HG02571 (cell line): ENCODE measurements at regions not wholly inside any gene's neighbourhood (a gene's known extent, or its start where the extent isn't known, plus 50 kb on each side); places are given as distances from the start of the nearest gene placed in this dataset.
"Not testable (repeated sequence)": the region's sequence is repeated elsewhere in the genome, so short reads cannot be mapped to it uniquely, and the experiment has no call there.

Source experiments
- ATAC-seq: cut with Tn5 transposase; IDR thresholded peaks from one replicate; pipeline ENCODE4 v1.9.1; 2021; ENCODE audit warnings: mild to moderate bottlenecking, moderate library complexity; ENCODE audit not compliant: unreplicated experiment

DNA sequence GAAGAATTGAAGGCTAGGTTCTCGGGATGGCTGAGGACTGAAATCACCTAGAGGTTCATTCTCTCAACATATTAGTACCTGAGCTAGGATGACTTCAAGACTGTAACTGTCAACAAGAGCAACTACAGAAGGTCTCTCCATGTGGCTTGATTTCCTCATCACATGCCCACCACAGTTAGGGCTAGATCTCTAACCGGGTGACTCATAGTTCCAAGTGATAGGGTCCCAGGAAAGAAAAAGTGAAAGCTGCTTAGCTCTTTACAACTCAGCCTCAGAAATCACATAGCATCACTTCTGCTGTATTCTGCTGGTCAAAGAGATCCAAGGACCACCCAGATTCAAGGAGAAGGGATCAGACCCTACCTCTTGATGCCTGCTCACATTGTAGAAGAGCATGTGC is 165.4 kb upstream of the AGTR1 start:
- no peak for ATAC-seq

DNA sequence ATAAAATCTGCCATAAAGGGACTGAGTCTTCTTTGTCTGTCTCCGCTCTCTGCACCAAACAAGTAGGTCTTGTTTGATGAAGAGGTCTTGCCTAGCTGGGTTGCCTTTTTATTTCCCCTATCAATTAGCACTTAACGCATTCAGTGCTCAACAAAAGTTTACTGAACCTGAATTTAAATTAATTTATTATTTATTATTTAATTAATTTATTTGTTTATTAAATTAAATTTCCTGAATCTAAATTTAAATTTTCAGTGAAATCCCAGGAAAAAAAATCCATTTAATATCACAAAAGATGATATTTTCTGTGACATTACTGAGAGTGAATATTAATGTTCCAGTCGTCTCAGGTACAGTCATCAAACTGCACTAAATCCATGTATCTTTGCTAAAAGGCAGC is 164.9 kb upstream of the AGTR1 start:
- ATAC-seq: no peak

DNA sequence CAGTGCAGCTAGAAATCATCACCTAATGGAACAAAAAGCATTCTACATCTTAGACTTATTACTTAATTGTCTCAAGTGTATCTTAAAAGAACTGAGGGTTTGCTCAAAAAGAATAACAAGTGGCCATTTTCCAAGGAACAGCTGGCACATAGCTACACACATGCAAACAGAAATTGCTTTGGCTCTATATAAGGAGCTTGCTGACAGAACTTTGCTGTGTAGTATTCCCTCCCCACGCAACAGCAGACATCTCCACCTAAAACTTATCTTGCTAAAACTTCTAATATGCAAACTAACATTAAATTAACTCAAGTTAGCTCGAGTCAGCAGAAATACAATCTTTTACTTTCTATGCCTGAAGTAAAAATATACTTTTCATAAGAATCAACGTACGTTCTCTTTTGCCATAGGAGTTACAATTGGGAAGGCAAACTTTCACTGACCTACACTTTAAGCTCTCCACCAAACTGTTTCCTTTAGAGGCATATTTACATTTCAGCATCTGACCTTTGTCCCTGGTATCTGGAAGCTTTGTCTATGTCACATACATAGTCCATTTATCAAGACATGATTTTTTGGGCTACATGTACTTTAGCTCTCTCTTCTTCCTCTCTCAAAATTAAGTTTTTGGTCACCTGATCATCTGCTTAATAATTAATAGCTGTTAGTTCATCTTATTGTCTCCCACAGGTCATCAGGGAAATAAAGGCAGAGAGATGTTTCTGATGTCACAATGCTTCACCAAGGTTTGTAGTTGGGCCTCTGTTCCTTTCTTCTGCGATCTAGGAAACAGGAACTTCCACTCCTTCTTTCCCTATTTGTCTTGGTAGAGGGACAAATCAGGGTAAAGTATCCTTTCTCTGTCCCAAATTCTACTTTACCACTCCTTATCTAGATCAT is 163.4 kb upstream of the AGTR1 start:
- no peak for ATAC-seq

DNA sequence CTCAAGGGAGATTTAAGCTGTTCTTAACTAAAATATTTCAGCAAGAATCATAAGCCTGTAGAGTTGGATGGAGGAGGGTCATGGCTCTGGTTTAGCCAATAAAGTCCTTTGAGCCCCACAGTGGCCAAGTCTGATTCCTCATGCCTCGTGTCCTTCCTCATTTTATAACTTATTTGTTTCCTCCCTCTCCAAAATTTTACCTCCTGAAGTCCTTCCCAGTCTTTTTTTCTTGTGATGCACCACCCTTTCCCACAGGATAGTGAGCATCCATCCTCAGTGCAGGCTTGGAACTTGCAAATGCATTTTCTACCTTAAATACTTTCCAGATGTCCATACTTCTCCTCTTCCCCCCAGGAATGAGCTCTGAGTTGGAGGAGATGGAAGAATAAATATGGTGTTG is 162.7 kb upstream of the AGTR1 start:
- no peak for ATAC-seq

DNA sequence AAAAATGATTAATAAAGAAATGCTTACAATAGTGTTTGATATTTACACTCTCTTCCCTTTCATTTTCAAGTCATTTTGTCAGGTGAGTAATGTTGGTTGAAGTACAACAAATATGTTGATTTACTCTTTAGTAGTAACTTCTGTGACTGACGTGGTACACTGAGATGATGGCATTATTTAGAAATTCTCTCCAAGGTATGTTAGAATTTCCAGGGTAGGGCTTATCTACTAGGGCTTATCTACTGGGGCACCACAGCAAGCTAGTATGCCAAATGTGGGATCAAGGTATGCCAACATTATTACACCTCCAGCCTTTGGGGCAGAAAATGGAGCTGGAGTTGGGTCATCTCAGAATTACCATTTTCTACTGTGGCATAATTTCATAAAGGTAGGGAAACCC is 157.4 kb upstream of the AGTR1 start:
- no peak for ATAC-seq

DNA sequence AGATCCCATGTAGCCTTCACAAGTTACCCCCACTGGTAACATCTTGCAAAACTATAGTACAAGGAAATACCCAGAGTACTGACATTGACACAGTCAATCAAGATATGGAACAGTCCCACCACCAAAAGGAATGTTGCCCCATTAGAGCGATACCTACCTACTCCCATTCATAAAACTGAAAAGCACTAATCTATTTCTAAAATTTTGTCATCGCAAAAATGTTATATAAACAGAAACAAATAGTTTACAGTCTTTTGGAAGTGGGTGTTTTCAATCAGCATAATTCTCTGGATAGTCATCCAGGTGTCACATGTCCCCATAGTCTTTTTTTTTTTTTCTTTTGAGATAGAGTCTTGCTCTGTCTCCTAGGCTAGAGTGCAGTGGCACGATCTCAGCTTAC is 156.9 kb upstream of the AGTR1 start:
- no peak for ATAC-seq

DNA sequence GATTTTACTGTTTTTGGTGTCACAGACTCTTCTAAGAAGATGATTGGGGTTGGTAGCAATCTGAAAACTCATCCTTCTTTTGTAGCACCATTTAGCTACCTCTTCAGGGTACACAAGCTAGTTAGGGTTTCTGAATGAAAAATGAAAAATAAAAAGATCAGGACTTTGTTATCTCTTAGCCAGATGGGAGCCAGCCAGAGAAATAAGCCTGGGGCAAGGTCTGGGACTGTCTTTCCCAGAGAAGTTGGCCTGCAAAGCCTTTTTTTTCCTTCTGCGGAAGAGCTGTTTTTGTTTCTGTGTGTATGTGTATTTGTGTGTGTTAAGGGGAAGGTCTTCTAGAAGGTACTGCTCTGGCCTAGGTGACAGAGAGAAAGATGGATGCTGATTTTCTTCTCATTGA is 150.7 kb upstream of the AGTR1 start:
- ATAC-seq: no peak

DNA sequence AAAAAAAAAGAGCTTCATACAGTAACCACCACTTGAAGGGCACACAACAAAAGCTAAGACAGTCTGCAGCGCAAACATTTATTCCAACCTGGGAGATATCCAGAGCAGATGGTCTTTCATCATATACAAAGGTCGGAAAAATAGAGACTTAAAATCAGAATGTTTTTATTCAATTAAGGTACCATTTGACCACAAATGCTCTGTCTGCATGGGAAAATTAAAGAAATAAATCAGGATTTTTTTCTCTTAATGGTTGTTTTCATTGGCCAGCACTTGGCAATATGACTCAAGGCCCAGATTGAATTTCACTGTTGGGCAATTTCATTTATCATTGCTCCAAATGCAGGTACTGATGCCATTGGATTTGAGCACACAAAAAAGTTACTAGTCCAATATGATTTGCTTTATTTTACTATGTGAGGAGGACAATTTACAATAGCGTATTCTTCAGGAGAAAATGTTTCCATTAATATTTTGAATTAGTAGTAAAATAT is 145.9 kb upstream of the AGTR1 start:
- no peak for ATAC-seq

DNA sequence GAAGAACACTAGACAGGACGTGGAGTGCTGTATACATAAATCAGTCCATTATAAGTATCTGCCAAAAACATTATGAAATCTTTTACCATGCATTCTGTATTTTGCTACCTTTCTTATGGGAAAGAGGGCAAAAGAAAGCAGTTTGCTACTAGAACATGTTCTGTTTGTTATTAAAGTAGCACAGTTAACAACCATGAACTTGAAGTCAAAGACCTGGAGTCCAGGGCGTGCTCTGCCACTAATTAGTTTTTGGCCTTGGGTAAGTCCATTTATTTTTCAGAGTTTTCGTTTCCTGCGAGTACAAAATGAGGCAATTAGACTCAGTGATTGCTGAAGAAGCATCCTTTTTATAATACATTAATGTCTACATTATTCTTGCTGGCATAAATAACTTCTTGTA is 143.3 kb upstream of the AGTR1 start:
- no peak for ATAC-seq

DNA sequence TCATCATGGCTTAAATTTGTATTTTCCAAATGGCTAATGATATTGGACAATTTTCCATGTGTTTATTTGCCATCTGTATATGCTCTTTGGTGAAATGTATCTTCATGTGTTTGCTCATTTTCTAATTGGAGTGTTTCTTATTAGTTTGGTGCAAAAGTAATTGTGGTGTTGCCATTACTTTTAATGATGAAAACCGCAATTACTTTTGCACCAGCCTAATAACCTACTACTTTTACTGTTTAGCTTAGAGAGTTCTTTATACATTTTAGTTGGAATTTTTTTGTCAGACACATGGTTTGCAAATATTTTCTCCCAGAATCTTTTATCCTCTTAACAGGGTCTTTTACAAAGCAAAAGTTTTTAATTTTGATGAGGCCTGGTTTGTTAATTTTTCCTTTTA is 141.0 kb upstream of the AGTR1 start:
- ATAC-seq: no peak

DNA sequence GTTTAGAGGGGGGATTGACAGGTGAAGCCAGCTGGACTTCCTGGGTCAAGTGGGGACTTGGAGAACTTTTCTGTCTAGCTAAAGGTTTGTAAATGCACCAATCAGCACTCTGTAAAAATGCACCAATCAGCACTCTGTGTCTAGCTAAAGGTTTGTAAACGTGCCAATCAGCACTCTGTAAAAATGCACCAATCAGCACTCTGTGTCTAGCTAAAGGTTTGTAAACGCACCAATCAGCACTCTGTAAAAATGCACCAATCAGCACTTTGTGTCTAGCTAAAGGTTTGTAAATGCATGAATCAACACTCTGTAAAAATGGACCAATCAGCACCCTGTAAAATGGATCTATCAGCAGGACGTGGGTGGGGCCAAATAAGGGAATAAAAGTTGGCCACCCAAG is 120.1 kb upstream of the AGTR1 start:
- not testable (repeated sequence) for ATAC-seq

DNA sequence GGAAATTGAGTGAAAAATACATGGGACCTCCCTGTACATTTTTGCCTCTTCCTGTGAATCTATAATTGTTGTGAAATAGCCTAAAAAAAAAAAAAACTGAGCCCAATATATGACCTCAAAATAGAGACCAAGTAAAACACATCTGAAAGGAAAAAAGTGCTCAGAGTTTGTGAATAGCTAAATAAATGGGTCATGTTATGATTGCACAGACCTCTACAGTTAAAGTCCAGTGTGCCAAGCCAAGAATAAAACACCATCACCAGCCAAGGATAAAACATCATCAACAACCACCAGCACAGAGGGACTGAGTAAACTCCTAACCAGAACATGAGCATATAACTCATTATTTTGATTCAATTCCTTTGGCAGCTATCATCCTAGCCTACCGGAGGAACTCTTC is 115.6 kb upstream of the AGTR1 start:
- no peak for ATAC-seq

DNA sequence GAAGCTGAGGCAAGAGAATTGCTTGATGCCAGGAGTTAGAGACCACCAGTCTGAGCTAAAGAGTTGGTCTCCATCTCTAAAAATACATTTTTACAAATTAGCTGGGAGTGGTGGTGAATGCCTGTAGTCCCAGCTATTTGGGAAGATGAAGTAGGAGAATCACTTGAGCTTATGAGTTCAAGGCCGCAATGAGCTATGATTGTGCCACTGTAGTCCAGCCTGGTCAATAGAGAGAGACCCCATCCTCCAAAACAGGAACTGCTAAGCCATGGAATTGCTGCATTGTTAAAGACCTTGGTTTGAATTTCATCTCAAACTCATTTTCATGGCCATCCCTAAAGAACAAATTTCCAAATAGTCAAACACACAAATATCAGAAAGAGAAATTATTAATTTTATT is 113.9 kb upstream of the AGTR1 start:
- no peak for ATAC-seq

DNA sequence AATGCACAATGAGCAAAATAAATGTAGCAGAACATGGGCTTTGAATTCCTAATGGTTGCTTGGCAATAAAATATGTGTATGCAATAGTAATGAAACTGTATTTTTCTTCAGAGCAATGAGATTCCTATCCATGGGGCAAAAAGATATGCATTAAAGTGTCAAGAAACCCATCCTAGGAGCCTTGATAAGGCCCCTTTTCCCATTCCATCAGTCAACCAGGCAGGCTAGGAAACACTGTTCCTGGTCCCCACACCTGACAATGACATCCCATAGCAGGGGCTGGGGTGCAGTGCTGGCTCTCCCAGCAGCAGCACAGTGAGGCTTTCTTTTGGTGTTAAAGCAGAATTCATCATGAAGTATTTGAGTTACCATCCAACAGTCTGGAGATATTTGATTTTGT is 113.3 kb upstream of the AGTR1 start:
- no peak for ATAC-seq

DNA sequence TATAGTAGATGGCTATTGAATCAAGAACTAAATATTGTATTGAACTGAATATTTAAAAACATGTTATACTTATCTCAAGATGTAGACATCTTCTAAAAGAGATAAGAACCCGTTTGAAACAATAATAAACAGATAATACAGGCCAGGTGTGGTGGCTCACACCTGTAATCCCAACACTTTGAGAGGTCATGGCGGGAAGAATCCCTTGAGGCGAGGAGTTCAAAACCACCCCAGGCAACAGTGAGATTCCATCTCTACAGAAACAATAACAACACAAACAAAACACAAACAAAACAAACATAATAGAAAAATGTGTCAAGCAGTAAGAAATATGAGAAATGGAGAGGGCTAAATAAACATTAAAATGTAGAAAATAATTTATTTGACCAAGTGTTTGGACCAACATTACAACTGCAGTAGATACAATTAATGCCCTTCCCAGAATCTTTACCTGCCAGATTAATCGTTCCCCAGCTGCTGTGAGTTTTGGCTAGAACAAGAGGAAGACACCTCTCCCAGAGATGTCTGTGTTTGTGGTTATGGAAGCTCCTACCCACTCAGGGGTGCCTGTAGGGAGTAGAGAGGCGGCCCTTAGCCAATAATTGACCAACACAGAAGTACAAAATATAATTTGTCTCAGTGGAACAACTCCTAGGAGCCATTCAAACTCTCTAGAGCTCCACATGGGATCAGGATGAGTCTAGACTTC is 111.9 kb upstream of the AGTR1 start:
- ATAC-seq: no peak

DNA sequence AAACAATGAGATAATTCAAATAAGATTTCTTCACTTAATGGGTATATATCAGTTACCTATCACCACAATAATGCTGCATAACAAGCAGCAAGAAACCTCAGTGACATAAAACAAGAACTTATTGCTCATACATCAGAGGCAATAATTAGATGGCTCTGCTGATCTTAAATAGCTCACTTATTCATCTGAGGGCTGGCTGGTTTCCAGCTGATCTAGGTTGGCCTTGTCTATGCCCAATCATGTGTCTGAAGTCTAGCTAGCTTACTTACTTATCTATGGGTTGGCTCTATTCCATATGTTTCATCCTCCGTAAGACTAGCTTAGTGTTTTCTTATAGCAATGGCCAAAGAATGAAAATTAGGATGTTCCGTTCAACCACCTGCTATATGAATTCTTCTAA is 109.4 kb upstream of the AGTR1 start:
- ATAC-seq: no peak

DNA sequence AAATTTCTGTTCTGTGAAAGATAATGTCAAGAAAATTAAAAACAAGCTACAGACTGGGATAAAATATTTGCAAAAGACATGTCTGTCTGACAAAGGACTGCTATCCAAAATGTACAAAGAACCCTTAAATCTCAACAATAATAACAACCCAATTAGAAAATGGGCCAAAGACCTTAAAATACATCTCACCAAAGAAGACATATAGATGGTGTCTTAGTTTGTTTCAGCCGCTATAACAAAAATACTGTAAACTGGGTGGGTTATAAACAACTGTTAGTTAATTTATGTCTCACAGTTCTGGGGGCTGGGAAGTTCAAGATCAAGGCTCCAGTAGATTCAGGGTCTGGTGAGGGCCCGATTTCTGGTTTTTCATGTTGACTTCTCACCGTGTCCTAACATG is 106.2 kb upstream of the AGTR1 start:
- ATAC-seq: no peak

DNA sequence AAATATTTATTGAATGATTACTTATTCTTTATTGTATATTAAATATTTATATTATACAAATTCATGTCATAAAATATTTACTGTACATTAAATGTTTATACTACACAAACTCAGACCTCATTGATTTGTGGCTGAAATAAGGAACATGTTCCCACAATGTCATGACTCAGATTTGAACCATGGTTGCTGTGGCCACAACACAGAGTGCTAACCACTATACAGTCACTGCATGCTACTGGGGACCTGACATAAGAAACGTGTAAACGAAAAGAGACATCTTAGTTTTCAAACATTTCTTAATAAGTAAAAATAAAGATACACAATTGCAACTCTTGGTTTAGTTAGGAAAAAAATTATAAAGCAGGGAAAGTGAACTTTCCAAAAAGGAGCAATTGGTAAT is 99.1 kb upstream of the AGTR1 start:
- ATAC-seq: no peak

DNA sequence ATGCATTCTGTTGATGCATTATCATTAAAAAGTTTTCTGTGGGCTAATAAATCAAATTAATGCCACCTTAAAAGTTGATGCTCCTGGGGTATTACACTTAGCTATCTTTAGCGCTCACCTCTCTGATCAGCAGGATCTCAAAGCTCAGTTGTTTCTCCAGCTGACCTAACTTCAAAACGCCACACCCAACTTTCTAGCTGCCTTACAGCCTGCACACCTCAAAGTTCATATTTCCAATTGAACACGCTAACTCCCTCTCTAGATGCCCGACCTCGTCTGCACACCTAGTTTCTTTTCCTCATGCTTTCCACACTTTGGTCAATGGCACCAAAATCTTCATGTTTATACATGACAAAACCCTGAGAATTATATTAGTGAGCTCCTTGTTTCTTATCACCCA is 98.2 kb upstream of the AGTR1 start:
- ATAC-seq: no peak

DNA sequence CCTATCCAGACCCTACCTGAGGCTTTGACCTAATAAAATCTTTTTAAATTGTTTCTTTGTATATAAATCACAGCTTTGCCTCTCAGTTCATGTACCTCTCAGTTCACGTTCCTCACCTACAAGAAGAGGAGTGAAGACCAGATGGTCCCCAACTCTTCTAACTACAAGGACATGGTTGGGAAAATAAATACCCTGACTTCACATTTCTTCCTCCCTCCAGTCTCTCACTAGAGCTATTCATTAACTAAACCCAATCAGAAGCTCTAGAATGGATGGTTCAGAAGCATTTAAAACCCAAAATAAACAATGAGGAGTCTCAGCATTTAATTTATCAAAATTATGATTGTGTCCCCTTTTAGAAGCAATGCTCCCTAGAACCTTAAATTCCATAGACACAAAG is 97.3 kb upstream of the AGTR1 start:
- ATAC-seq: no peak

DNA sequence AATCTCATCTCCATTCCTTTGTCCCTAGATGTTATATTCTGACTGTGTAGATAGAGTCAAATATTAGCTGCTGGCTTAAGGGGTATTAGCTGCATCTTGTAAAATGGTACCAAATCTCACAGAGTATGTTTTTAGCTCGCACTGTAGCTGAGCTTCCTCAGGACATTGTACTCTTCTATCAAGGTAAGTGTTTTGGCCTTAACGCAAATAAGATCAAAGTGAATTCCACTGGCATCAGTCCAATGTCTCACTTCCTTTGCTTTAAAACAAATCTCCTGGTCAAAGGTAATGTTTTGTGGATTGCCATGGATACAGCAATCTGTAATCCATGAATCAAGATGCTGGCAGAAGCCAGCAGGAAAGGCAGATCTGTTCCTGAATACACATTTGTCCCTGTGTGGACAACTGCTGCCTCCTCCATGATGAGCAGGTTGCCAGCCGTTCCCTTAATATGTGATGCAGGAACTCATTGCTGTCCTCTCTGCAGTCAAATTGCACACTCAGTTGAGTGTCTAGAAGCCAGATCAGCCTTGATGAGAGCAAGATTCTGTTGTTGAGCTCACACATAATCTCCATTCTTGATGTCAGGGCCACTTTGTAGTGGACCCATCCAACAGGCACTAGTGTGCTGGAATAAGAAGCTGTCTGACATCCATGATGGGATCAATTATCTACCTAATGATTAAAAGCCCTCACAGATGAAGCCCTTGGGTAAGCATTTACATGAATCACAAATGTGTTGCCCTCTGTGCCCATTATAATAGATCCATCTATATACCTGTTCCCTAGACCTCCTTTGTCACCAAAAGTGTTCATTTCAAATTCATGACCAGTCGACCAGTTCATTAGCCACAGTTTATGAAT is 96.6 kb upstream of the AGTR1 start:
- no peak for ATAC-seq
